ENCODE measurements at regions not wholly inside any gene's neighbourhood (a gene's known extent, or its start where the extent isn't known, plus 50 kb on each side); places are given as distances from the start of the nearest gene placed in this dataset.

DNA sequence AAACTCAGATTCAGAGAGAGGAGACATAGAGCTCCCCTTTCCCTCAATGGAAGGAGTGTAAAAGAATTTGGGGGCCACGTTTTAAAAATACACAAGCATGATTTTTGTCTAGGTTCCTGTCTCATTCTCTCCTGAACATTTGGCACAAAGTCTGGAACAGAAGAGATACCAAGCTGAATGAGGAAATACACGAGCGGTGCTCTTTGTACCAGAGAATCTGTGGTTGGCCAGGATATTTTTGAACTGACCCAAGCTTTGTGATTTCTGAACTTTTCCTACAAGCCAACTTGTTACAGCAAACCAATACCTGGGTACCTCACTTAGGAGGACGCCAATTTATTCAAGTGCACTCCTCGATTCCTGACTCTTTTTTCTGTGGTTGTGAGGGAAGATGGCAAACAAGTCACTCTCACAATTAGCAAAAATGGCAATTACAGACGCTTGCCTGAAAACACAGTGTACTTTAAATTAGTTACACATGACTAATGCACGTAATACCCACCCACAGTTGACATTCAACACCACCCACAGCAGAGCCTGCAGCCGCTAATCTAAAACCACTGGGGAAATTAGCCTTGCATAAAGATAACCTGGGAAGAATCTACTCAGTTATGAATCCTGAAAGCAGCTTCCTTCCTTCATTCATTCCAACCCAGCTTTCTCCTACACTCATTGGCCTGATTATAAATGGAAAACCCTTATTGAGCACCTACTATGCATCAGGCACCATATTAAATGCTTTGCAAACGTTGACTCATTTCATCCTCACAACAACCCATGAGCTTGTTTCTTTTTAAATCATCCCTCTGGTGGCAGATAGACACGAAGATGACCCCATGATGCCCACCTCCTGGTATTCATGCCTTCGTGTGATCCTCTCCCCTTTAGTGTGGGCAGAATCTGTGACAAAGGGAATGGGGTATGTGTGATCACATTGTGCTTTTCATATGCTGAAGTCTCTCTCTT, 293.5 kb downstream of the KBTBD8 start:
- ATAC-seq = peak; percentile 71
- no peak for DNase-seq
- peaks cover 8% of the 10 kb centered on the region for H3K4me1 Mint-ChIP-seq
- no peaks in the 10 kb centered on the region for H3K27me3 Mint-ChIP-seq
- no peak overlapping the region for H3K27ac Mint-ChIP-seq
- H3K9me3 Mint-ChIP-seq = no peaks in the 10 kb centered on the region
- H3K4me3 Mint-ChIP-seq = no peak overlapping the region

DNA sequence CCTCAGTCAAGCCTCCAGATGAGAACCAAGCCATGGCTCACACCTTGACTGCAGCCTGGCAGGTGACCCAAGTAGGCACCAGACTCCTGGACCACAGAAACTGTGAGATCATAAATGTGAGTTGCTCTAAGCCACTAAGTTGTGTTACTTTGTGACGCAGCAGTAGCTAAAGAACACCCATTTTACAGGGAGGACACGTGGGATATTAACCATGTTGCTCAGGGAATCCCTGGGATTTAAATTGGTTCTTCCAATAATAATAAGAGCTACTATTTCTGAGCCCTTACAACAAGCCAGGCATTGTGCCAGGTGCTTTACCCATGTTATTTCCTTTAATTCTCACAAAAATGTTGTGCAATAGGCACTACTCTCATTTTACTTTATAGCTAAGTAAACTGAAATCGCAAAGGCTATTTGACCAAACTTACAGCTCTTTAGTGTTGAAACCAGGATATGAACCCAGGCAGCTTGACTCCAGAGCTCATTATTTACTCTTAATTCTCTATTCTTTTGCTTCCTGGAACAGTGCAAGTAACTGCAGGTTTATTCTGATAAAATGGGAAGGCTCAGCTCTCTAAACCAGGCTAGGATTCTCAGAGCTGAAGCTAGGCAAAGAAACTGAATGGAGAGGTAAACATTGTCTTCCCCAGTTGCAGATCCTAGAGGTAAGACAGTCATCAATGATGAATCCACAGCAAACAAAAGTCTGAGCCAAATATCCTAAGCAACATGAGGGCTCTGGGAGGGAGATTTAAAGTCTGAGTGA, 294.4 kb downstream of the KBTBD8 start:
- H3K9me3 Mint-ChIP-seq = no peaks in the 10 kb centered on the region
- H3K4me1 Mint-ChIP-seq = peaks cover 8% of the 10 kb centered on the region
- no peak overlapping the region for H3K27ac Mint-ChIP-seq
- H3K4me3 Mint-ChIP-seq = no peak overlapping the region
- no peaks in the 10 kb centered on the region for H3K27me3 Mint-ChIP-seq
- ATAC-seq = peak; percentile 28
- DNase-seq = no peak

GRCh38 chr3:67294341-67294740, 296.2 kb downstream of the KBTBD8 start:
- H3K27ac Mint-ChIP-seq = no peak overlapping the region
- ATAC-seq (no peak), DNase-seq (no peak)
- H3K4me1 Mint-ChIP-seq = peaks cover 8% of the 10 kb centered on the region
- H3K27me3 Mint-ChIP-seq = no peaks in the 10 kb centered on the region
- no peaks in the 10 kb centered on the region for H3K9me3 Mint-ChIP-seq
- H3K4me3 Mint-ChIP-seq = no peak overlapping the region

DNA sequence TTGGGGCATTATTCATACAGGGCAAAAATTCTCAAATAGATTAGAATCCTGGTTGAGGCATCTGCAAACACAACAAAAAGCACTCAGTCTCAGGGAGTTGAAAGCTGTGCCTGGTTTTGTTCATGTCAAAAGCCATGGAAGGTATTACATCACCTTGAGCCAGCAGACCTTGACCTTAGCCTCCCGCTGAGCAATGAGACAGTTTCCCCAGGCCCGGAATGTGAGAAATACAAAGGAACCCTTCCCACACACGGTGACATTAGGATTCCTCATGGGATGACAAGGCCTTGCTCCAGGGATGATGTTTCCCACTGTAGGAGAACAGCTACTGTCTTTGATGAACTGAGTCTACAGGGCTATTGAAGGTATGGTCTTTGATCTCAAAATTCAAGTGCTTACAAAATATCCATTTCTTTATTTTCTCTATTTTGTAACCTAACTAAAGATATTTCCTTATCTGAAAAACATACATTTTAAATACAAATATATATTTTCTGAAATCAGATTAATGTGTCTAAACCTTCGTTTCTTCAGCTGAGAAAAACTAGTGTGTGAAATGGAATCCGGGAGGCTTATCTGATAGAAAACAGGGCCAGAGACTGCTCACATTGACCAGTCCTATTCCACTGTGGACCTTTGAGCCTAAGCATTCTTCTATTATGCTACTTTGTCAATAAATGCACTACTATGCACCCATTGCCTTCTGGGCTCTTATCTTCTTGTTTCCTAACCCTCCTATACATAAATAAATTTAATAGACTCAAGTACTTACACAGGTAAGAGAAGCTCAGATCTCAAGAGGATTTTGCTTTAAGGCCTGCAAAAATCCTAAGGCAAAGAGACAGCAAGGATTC, 298.2 kb downstream of the KBTBD8 start:
- Mint-ChIP-seq H3K27me3 (no peaks in the 10 kb centered on the region), H3K9me3 (no peaks in the 10 kb centered on the region), H3K27ac (no peak overlapping the region), H3K4me3 (no peak overlapping the region), H3K4me1 (peaks cover 8% of the 10 kb centered on the region)
- ATAC-seq = no peak
- no peak for DNase-seq

DNA sequence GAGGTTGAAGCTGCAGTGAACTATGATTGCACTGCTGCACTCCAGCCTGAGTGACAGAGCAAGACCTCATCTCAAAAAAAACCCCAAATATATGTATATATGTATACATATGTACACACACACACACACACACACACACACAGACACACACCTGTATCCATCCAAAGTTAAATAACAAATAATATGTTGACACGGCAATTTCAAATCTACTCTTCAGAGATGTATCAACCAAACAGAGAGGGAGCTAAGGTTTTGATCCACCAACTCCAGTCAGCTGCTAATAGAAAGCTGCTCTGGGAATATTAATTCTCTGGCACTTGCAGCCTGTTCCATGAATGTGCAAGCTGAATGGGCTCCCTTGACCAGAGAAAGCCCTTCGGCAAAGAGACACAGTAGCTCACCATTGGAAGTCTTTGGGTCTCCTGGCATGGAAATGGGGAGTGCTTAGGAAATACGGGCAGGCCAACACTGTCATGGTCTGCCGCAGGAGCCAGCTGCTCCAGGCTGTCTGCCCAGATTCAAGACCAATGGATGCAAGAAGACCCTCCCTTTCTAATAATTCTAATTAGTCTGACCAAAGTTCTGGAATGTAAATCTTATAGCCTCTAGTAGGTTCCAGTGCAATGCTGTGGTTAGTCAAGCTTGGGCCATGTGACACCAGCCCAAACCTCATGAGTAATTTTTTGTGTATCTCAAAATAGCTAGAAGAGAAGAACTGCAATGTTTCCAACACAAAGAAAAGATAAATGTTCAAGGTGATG, 299.8 kb downstream of the KBTBD8 start:
- Mint-ChIP-seq H3K9me3 (no peaks in the 10 kb centered on the region), H3K27me3 (no peaks in the 10 kb centered on the region), H3K4me3 (no peak overlapping the region), H3K27ac (no peak overlapping the region), H3K4me1 (no peaks in the 10 kb centered on the region)
- DNase-seq (no peak), ATAC-seq (no peak)

GRCh38 chr3:67301556-67301955, 303.4 kb downstream of the KBTBD8 start:
- ATAC-seq (no peak), DNase-seq (no peak)
- no peaks in the 10 kb centered on the region for H3K27me3 Mint-ChIP-seq
- H3K27ac Mint-ChIP-seq = no peak overlapping the region
- H3K9me3 Mint-ChIP-seq = no peaks in the 10 kb centered on the region
- peaks cover 6% of the 10 kb centered on the region for H3K4me1 Mint-ChIP-seq
- no peak overlapping the region for H3K4me3 Mint-ChIP-seq

DNA sequence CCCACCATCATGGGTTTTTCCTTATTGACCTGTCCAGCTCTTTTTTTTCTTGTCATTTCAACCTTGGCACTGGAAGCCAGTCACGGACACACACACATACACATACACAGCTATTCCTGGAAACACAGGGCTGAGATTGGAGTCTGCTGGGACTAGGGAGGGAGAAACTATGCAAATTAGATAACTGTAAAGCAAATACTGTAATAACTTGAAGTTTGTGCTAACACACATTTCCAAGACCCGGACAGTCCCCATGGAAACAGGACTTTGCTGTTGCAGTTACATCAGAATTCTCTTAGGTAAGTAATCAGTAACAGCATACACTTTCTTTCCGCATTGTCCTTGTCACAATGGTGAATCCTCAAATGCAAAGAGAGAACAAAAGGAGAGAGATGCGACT, 304.4 kb downstream of the KBTBD8 start:
- no peaks in the 10 kb centered on the region for H3K9me3 Mint-ChIP-seq
- H3K27ac Mint-ChIP-seq = no peak overlapping the region
- H3K4me1 Mint-ChIP-seq = peaks cover 6% of the 10 kb centered on the region
- H3K4me3 Mint-ChIP-seq = no peak overlapping the region
- H3K27me3 Mint-ChIP-seq = no peaks in the 10 kb centered on the region
- DNase-seq = no peak
- ATAC-seq = no peak

DNA sequence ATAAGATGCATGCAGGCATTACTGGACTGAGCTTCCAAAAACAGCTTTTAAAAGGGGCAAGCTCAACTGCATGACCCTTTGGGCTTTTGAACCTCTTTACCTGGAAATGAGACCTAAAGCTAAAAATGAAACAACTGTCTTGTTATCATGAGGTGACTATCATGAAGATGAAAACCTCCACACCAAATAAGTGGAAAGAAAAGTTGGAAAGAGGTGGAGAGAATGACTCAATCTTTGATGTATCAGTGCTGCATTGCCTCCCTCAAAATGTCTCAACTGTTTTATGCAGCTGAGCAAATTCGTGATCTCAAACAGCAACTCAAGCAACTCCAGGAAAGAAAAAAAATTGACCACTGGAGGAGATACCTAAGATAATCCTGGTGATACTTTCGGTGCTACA, 307.1 kb downstream of the KBTBD8 start:
- Mint-ChIP-seq H3K27ac (no peak overlapping the region), H3K4me3 (no peak overlapping the region), H3K27me3 (no peaks in the 10 kb centered on the region), H3K9me3 (peaks cover 0 to 7% of the 10 kb centered on the region in 2 donors), H3K4me1 (peaks cover 6% of the 10 kb centered on the region)
- DNase-seq (no peak), ATAC-seq (no peak)

DNA sequence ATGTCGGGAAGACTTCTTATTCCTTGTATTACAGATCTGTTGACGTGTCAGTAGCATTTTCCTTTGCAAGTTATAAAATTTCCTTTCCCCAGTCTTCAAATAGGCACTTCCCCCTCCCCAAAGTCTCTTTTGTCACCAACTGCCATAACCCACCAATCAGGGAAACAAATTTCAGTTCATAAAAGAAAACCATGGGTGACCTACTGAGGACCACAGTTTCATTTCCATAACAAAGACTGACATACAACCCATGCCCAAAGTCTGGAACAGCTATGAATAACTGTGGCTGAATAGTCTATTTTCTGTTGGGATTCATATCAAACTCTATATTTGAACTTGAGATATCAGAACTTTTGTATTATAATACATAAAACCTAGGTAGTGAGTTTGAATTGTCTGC, 307.8 kb downstream of the KBTBD8 start:
- Mint-ChIP-seq H3K9me3 (peaks cover 0 to 7% of the 10 kb centered on the region in 2 donors), H3K27ac (no peak overlapping the region), H3K27me3 (no peaks in the 10 kb centered on the region), H3K4me1 (peaks cover 6% of the 10 kb centered on the region), H3K4me3 (no peak overlapping the region)
- no peak for ATAC-seq
- no peak for DNase-seq

DNA sequence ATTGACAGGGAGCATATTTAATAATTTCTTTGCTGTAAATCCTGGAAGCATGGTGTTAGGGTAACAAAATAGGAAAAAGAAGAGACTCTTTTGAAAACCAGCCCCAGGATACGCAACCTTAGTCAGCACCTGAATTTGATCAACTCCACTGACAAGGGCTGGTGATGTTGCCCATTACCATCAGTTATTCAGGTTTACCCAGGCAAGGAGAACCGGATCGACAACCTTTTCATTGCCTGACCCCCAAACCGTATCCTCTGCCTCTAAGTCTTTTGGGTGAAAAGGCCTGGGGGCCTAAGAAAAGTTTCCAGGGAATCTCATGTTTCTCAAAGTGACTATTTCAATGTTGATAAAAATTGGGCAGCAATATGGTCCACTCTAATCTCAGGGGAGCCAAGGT, 313.3 kb downstream of the KBTBD8 start:
- H3K27ac Mint-ChIP-seq = no peak overlapping the region
- H3K4me3 Mint-ChIP-seq = no peak overlapping the region
- no peaks in the 10 kb centered on the region for H3K4me1 Mint-ChIP-seq
- ATAC-seq = no peak
- no peak for DNase-seq
- peaks cover 0 to 7% of the 10 kb centered on the region in 2 donors for H3K9me3 Mint-ChIP-seq
- H3K27me3 Mint-ChIP-seq = no peaks in the 10 kb centered on the region

DNA sequence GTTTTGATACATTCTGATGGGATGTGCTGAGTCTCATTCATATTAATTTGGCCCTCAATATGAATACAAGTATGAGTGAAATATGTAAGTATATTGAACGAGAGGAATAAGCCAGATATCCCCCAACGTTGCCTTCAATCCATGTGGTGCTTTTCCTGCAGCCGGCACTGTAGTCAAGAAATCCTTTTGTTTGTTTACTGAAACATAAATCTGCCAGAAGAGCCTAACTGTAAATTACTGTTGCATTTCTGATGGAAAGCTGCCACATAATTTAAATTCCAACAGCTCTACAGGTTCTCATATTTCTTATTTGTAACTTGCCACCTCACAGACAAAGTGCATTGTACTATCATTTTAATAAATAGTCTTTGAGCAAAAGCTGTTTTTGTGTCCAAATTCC, 314.0 kb downstream of the KBTBD8 start:
- peaks cover 0 to 7% of the 10 kb centered on the region in 2 donors for H3K9me3 Mint-ChIP-seq
- no peak for ATAC-seq
- no peak for DNase-seq
- no peaks in the 10 kb centered on the region for H3K4me1 Mint-ChIP-seq
- no peak overlapping the region for H3K4me3 Mint-ChIP-seq
- H3K27me3 Mint-ChIP-seq = no peaks in the 10 kb centered on the region
- H3K27ac Mint-ChIP-seq = no peak overlapping the region

GRCh38 chr3:67318162-67318561, 320.1 kb downstream of the KBTBD8 start:
- Mint-ChIP-seq H3K4me1 (no peaks in the 10 kb centered on the region), H3K27ac (no peak overlapping the region), H3K9me3 (peaks cover 5 to 6% of the 10 kb centered on the region in 2 donors), H3K4me3 (no peak overlapping the region), H3K27me3 (no peaks in the 10 kb centered on the region)
- DNase-seq (no peak), ATAC-seq (no peak)

DNA sequence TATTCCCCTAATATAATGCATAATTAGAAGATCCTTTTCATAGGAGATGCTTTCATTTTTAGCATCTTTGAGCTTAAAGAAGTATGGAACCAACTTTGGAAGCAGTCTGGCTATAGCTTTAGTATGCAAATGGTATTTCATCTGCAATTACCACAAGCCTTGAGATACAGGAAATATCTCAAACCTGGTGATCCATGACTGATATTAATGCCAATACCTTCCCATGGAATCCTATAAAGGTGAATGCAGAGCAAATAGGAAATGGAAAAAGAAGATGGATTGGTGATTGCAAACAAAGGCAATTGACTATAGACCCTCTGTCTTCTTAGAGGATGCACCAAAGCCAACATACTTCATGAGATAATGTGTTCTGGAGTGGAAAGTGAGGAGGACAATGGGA, 326.4 kb downstream of the KBTBD8 start:
- H3K9me3 Mint-ChIP-seq = peaks cover 5 to 15% of the 10 kb centered on the region in 2 donors
- ATAC-seq (no peak), DNase-seq (no peak)
- no peaks in the 10 kb centered on the region for H3K27me3 Mint-ChIP-seq
- no peak overlapping the region for H3K4me3 Mint-ChIP-seq
- H3K4me1 Mint-ChIP-seq = peaks cover 12% of the 10 kb centered on the region
- no peak overlapping the region for H3K27ac Mint-ChIP-seq

Data from stimulated activated naive CD8-positive, alpha-beta T cell treated with anti-CD3 and anti-CD28 coated beads, Interleukin-15, amount 100 ng/mL, for 72 hours (primary cell).